SH-SY5Y (cell line): ENCODE measurements at regions not wholly inside any gene's neighbourhood (a gene's known extent, or its start where the extent isn't known, plus 50 kb on each side); places are given as distances from the start of the nearest gene placed in this dataset.

Source experiments
- GATA2 ChIP-seq: IDR thresholded peaks from 2 replicates; pipeline ENCODE4 v1.6.1; 2011; ENCODE audit warnings: mild to moderate bottlenecking, low read depth, low read length
- GATA3 ChIP-seq: IDR thresholded peaks from 2 replicates; pipeline ENCODE4 v1.6.1; 2011; ENCODE audit warnings: low read depth, mild to moderate bottlenecking, low read length, moderate library complexity

GRCh38 chr7:106405697-106406141, 120.9 kb upstream of the NAMPT start:
- TF ChIP-seq GATA3: no peak
- no peak for TF ChIP-seq GATA2
